ENCODE measurements at regions not wholly inside any gene's neighbourhood (a gene's known extent, or its start where the extent isn't known, plus 50 kb on each side); places are given as distances from the start of the nearest gene placed in this dataset.
"Not testable (repeated sequence)": the region's sequence is repeated elsewhere in the genome, so short reads cannot be mapped to it uniquely, and the experiment has no call there.

- H3K27ac ChIP-seq (ENCODE audit: low read depth in 2 of 2, low read length in 2 of 2); FAIRE-seq; H3K9ac ChIP-seq (ENCODE audit: low read length in 3 of 3); H3K9me3 ChIP-seq (ENCODE audit: control insufficient read depth in 2 of 3, insufficient read depth in 1 of 3, low read length in 3 of 3); H3K4me1 ChIP-seq (ENCODE audit: control insufficient read depth in 2 of 3, insufficient read depth in 2 of 3, low read depth in 1 of 3, low read length in 3 of 3); H3K36me3 ChIP-seq (ENCODE audit: control insufficient read depth in 2 of 3, insufficient read depth in 3 of 3, low read length in 3 of 3); H3K4me3 ChIP-seq (ENCODE audit: low read length in 3 of 3); H3K27me3 ChIP-seq (ENCODE audit: control insufficient read depth, insufficient read depth, low read length); intact Hi-C loops (cut with DNase I): not testable (repeated sequence)
- DNase-seq, result peak in 1 of 5 donors; percentile 37
Observed at GRCh38 chr15:20608179-20608578, 66.6 kb upstream of the GOLGA6L6 start.

GRCh38 chr15:20597245-20597644, 55.6 kb upstream of the GOLGA6L6 start:
- H3K4me1 ChIP-seq (ENCODE audit: control insufficient read depth in 2 of 3, insufficient read depth in 2 of 3, low read depth in 1 of 3, low read length in 3 of 3); H3K27ac ChIP-seq (ENCODE audit: low read depth in 2 of 2, low read length in 2 of 2); H3K4me3 ChIP-seq (ENCODE audit: low read length in 3 of 3); H3K36me3 ChIP-seq (ENCODE audit: control insufficient read depth in 2 of 3, insufficient read depth in 3 of 3, low read length in 3 of 3); H3K9ac ChIP-seq (ENCODE audit: low read length in 3 of 3); FAIRE-seq; H3K27me3 ChIP-seq (ENCODE audit: control insufficient read depth, insufficient read depth, low read length); H3K9me3 ChIP-seq (ENCODE audit: control insufficient read depth in 2 of 3, insufficient read depth in 1 of 3, low read length in 3 of 3); DNase-seq; intact Hi-C loops (cut with DNase I): not testable (repeated sequence)

DNA sequence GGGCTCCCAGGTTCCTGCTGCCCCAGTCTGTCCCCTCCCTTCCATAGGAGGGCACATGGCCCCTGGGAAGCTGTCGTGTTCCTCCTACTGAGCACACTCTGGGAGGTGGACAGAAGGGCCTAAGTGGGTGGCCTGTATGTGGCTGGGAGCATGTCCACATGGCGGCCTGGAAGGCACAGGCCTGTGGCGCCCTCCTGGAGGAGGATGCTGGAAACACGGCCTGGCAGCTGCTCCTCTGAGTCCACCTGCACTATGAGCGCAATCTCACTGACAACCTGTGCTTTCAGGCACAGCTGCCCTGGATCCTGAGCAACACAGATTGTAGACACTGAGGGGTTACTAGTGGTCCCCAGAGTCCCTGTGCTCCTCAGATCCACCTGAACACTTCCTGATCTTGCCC, 52.6 kb upstream of the GOLGA6L6 start:
- H3K36me3 ChIP-seq (ENCODE audit: control insufficient read depth in 2 of 3, insufficient read depth in 3 of 3, low read length in 3 of 3); H3K4me1 ChIP-seq (ENCODE audit: control insufficient read depth in 2 of 3, insufficient read depth in 2 of 3, low read depth in 1 of 3, low read length in 3 of 3); intact Hi-C loops (cut with DNase I); H3K9me3 ChIP-seq (ENCODE audit: control insufficient read depth in 2 of 3, insufficient read depth in 1 of 3, low read length in 3 of 3); H3K27ac ChIP-seq (ENCODE audit: low read depth in 2 of 2, low read length in 2 of 2); DNase-seq; H3K27me3 ChIP-seq (ENCODE audit: control insufficient read depth, insufficient read depth, low read length); FAIRE-seq; H3K4me3 ChIP-seq (ENCODE audit: low read length in 3 of 3); H3K9ac ChIP-seq (ENCODE audit: low read length in 3 of 3): not testable (repeated sequence)

- H3K4me1 ChIP-seq (ENCODE audit: control insufficient read depth in 2 of 3, insufficient read depth in 2 of 3, low read depth in 1 of 3, low read length in 3 of 3); H3K9ac ChIP-seq (ENCODE audit: low read length in 3 of 3); H3K36me3 ChIP-seq (ENCODE audit: control insufficient read depth in 2 of 3, insufficient read depth in 3 of 3, low read length in 3 of 3); intact Hi-C loops (cut with DNase I); H3K4me3 ChIP-seq (ENCODE audit: low read length in 3 of 3); H3K27me3 ChIP-seq (ENCODE audit: control insufficient read depth, insufficient read depth, low read length); FAIRE-seq; H3K9me3 ChIP-seq (ENCODE audit: control insufficient read depth in 2 of 3, insufficient read depth in 1 of 3, low read length in 3 of 3); H3K27ac ChIP-seq (ENCODE audit: low read depth in 2 of 2, low read length in 2 of 2); DNase-seq: not testable (repeated sequence)
Observed at GRCh38 chr15:20591936-20592335, 50.3 kb upstream of the GOLGA6L6 start.

Data from kidney (tissue), 10 donors.